ENCODE measurements at regions not wholly inside any gene's neighbourhood (a gene's known extent, or its start where the extent isn't known, plus 50 kb on each side); places are given as distances from the start of the nearest gene placed in this dataset.

GRCh38 chr18:77572537-77572936, 322.9 kb downstream of the GALR1 start:
- no peak for DNase-seq (ENCODE audit: low read depth in 3 of 3)

- DNase-seq (ENCODE audit: low read depth in 3 of 3) = no peak
These were observed 323.9 kb downstream of the GALR1 start for GRCh38 chr18:77573571-77573970.

- DNase-seq (ENCODE audit: low read depth in 3 of 3) = no peak
These were observed 341.4 kb downstream of the GALR1 start for GRCh38 chr18:77590943-77591515.

GRCh38 chr18:77597726-77598125, 348.1 kb downstream of the GALR1 start:
- DNase-seq (ENCODE audit: low read depth in 3 of 3) = no peak

GRCh38 chr18:77600674-77601073, 351.0 kb downstream of the GALR1 start:
- no peak for DNase-seq (ENCODE audit: low read depth in 3 of 3)

- DNase-seq (ENCODE audit: low read depth in 3 of 3) = no peak
These were observed 351.9 kb downstream of the GALR1 start for GRCh38 chr18:77601567-77601966.

- no peak for DNase-seq (ENCODE audit: low read depth in 3 of 3)
These were observed 357.4 kb downstream of the GALR1 start for GRCh38 chr18:77607087-77607486.

GRCh38 chr18:77608807-77609206, 359.2 kb downstream of the GALR1 start:
- DNase-seq (ENCODE audit: low read depth in 3 of 3) = no peak

- no peak for DNase-seq (ENCODE audit: low read depth in 3 of 3)
These were observed 368.0 kb downstream of the GALR1 start for GRCh38 chr18:77617694-77618093.

- no peak for DNase-seq (ENCODE audit: low read depth in 3 of 3)
These were observed 369.9 kb downstream of the GALR1 start for GRCh38 chr18:77619525-77619924.

- peak in 1 of 3 experiments; percentile 5 for DNase-seq (ENCODE audit: low read depth in 3 of 3)
These were observed 372.5 kb downstream of the GALR1 start for GRCh38 chr18:77622009-77622692.

GRCh38 chr18:77632758-77633157, 383.1 kb downstream of the GALR1 start:
- no peak for DNase-seq (ENCODE audit: low read depth in 3 of 3)

GRCh38 chr18:77634494-77634893, 384.8 kb downstream of the GALR1 start:
- DNase-seq (ENCODE audit: low read depth in 3 of 3) = no peak

- DNase-seq (ENCODE audit: low read depth in 3 of 3) = no peak
These were observed 385.8 kb downstream of the GALR1 start for GRCh38 chr18:77635451-77635850.

GRCh38 chr18:77635858-77636257, 386.2 kb downstream of the GALR1 start:
- no peak for DNase-seq (ENCODE audit: low read depth in 3 of 3)

- DNase-seq (ENCODE audit: low read depth in 3 of 3) = no peak
These were observed 395.7 kb downstream of the GALR1 start for GRCh38 chr18:77645170-77645872.

GRCh38 chr18:77647472-77647871, 397.8 kb downstream of the GALR1 start:
- DNase-seq (ENCODE audit: low read depth in 3 of 3) = no peak

- no peak for DNase-seq (ENCODE audit: low read depth in 3 of 3)
These were observed 398.8 kb downstream of the GALR1 start for GRCh38 chr18:77648411-77648810.

- peak; percentile 22 to 56 (median 39) for DNase-seq (ENCODE audit: low read depth in 3 of 3)
These were observed 401.2 kb downstream of the GALR1 start for GRCh38 chr18:77650799-77651385.

- no peak for DNase-seq (ENCODE audit: low read depth in 3 of 3)
These were observed 401.8 kb downstream of the GALR1 start for GRCh38 chr18:77651441-77651840.

GRCh38 chr18:77653792-77654191, 404.1 kb downstream of the GALR1 start:
- DNase-seq (ENCODE audit: low read depth in 3 of 3) = no peak

GRCh38 chr18:77654302-77654701, 404.7 kb downstream of the GALR1 start:
- DNase-seq (ENCODE audit: low read depth in 3 of 3) = no peak

All from stimulated activated CD4-positive, alpha-beta T cell treated with anti-CD3 and anti-CD28 coated beads, TNF-alpha, amount 100 ng/mL, for 24 hours (primary cell).